HG03378 (cell line): ENCODE measurements at regions not wholly inside any gene's neighbourhood (a gene's known extent, or its start where the extent isn't known, plus 50 kb on each side); places are given as distances from the start of the nearest gene placed in this dataset.
"Not testable (repeated sequence)": the region's sequence is repeated elsewhere in the genome, so short reads cannot be mapped to it uniquely, and the experiment has no call there.

Source experiments
- ATAC-seq: cut with Tn5 transposase; IDR thresholded peaks from one replicate; pipeline ENCODE4 v1.9.1; 2021; ENCODE audit warnings: mild to moderate bottlenecking, moderate library complexity; ENCODE audit not compliant: unreplicated experiment

- no peak for ATAC-seq
These were observed 464.3 kb downstream of the GADD45G start for GRCh38 chr9:90069085-90069484.

- no peak for ATAC-seq
These were observed 465.2 kb downstream of the GADD45G start for GRCh38 chr9:90070056-90070455.

GRCh38 chr9:90070469-90070868 is 465.7 kb downstream of the GADD45G start:
- ATAC-seq, result no peak

GRCh38 chr9:90070931-90071660 is 466.3 kb downstream of the GADD45G start:
- no peak for ATAC-seq

- no peak for ATAC-seq
These were observed 468.6 kb downstream of the GADD45G start for GRCh38 chr9:90073186-90073945.

- no peak for ATAC-seq
These were observed 469.6 kb downstream of the GADD45G start for GRCh38 chr9:90074316-90074962.

- ATAC-seq, result not testable (repeated sequence)
These were observed 472.8 kb downstream of the GADD45G start for GRCh38 chr9:90077598-90077997.

- ATAC-seq, result no peak
These were observed 474.2 kb downstream of the GADD45G start for GRCh38 chr9:90078988-90079421.

- ATAC-seq, result no peak
These were observed 480.8 kb downstream of the GADD45G start for GRCh38 chr9:90085633-90086032.

- ATAC-seq, result no peak
These were observed 481.3 kb downstream of the GADD45G start for GRCh38 chr9:90086101-90086511.

- ATAC-seq, result no peak
These were observed 483.6 kb downstream of the GADD45G start for GRCh38 chr9:90088434-90088833.

GRCh38 chr9:90088856-90089255 is 484.0 kb downstream of the GADD45G start:
- ATAC-seq, result no peak

- no peak for ATAC-seq
These were observed 486.2 kb downstream of the GADD45G start for GRCh38 chr9:90090997-90091396.

- ATAC-seq, result no peak
These were observed 487.7 kb downstream of the GADD45G start for GRCh38 chr9:90092508-90092907.

- no peak for ATAC-seq
These were observed 490.9 kb downstream of the GADD45G start for GRCh38 chr9:90095682-90096081.

- ATAC-seq, result no peak
These were observed 492.4 kb downstream of the GADD45G start for GRCh38 chr9:90097237-90097636.

GRCh38 chr9:90098408-90098807 is 493.6 kb downstream of the GADD45G start:
- ATAC-seq, result no peak

- ATAC-seq, result no peak
These were observed 494.6 kb downstream of the GADD45G start for GRCh38 chr9:90099262-90099963.

GRCh38 chr9:90100014-90100413 is 495.2 kb downstream of the GADD45G start:
- no peak for ATAC-seq

- peak; percentile 94 for ATAC-seq
These were observed 497.6 kb downstream of the GADD45G start for GRCh38 chr9:90102292-90102901.

- ATAC-seq, result no peak
These were observed 499.0 kb downstream of the GADD45G start for GRCh38 chr9:90103771-90104170.
